ENCODE measurements at regions not wholly inside any gene's neighbourhood (a gene's known extent, or its start where the extent isn't known, plus 50 kb on each side); places are given as distances from the start of the nearest gene placed in this dataset.

- Histone ChIP-seq H3K79me2 (ENCODE audit: control insufficient read depth, insufficient read depth, low read length) (no peaks in the 10 kb centered on the region), H2AFZ (ENCODE audit: low read depth, low read length) (no peak overlapping the region), H3K36me3 (ENCODE audit: control insufficient read depth in 2 of 2, extremely low read depth in 1 of 2, insufficient read depth in 2 of 2, low read length in 2 of 2) (no peaks in the 10 kb centered on the region), H4K20me1 (replicated peaks; ENCODE audit: control insufficient read depth, extremely low read depth, insufficient read depth, low read length) (no peaks in the 10 kb centered on the region), H3K9ac (replicated peaks; ENCODE audit: extremely low read depth, insufficient read depth, low read length) (no peak overlapping the region), H3K4me2 (ENCODE audit: insufficient read depth, low read length) (no peak overlapping the region), H3K4me3 (replicated peaks in 1 of 3; ENCODE audit: insufficient read depth in 1 of 3, low read depth in 1 of 3, low read length in 3 of 3) (no peak overlapping the region), H3K9me3 (replicated peaks; ENCODE audit: control insufficient read depth, insufficient read depth, low read length) (no peaks in the 10 kb centered on the region), H3K9me1 (replicated peaks; ENCODE audit: control insufficient read depth, extremely low read depth, insufficient read depth, low read length) (no peaks in the 10 kb centered on the region), H3K4me1 (ENCODE audit: control insufficient read depth, extremely low read depth, insufficient read depth, low read length) (no peaks in the 10 kb centered on the region), H3K27me3 (ENCODE audit: control insufficient read depth in 2 of 2, insufficient read depth in 2 of 2, low read length in 2 of 2) (no peaks in the 10 kb centered on the region), H3K27ac (ENCODE audit: insufficient read depth, low read depth, low read length) (no peak overlapping the region)
- intact Hi-C loops (cut with micrococcal nuclease), result no loop called here
- BruUV-seq (replicated peaks), result no TSS peak
- POLR2A ChIA-PET, result no interaction called here
- CTCF ChIA-PET, result interaction anchor here (2.2 kb wide), 1 partner anchor 10 kb away, joined by 5 read pairs; no protein-coding TSS in a partner anchor
- TF ChIP-seq CTCF (IDR thresholded peaks at IDR 0.05; ENCODE audit: extremely low read depth in 1 of 2, insufficient read depth in 1 of 2, low read depth in 1 of 2, low read length in 2 of 2), result no peak
- no peak for TF ChIP-seq FOS (IDR thresholded peaks at IDR 0.05; ENCODE audit: borderline replicate concordance, insufficient read depth, low read length)
- TF ChIP-seq POLR2A (IDR thresholded peaks at IDR 0.05; ENCODE audit: low read depth, low read length), result no peak
- no peak for TF ChIP-seq POLR2AphosphoS5 (IDR thresholded peaks at IDR 0.05; ENCODE audit: insufficient read depth, low read depth, low read length)
- no peak for TF ChIP-seq MAX (IDR thresholded peaks at IDR 0.05; ENCODE audit: insufficient read depth, insufficient read length)
- no peak for TF ChIP-seq JUN (IDR thresholded peaks at IDR 0.05; ENCODE audit: borderline replicate concordance, insufficient read depth, insufficient read length, low read depth)
- no peak for TF ChIP-seq MYC (IDR thresholded peaks at IDR 0.05; ENCODE audit: low read depth, low read length)
- TF ChIP-seq EZH2 (IDR thresholded peaks at IDR 0.05; ENCODE audit: borderline replicate concordance, low read depth, low read length, severe bottlenecking), result no peak
- no peak for TF ChIP-seq GATA2 (IDR thresholded peaks at IDR 0.05; ENCODE audit: insufficient read depth, insufficient read length, low read depth, low read length)
- dilution Hi-C loops (cut with MboI; ENCODE audit: extremely low pct_ligation_motif_present, low sequenced_read_pairs), result no loop called here
- FAIRE-seq (no peak), DNase-seq (ENCODE audit: low read depth, low spot score) (no peak)
These were observed 222.6 kb upstream of the INTU start for GRCh38 chr4:127410201-127410600.
